ENCODE measurements at regions not wholly inside any gene's neighbourhood (a gene's known extent, or its start where the extent isn't known, plus 50 kb on each side); places are given as distances from the start of the nearest gene placed in this dataset.
"Not testable (repeated sequence)": the region's sequence is repeated elsewhere in the genome, so short reads cannot be mapped to it uniquely, and the experiment has no call there.

DNA sequence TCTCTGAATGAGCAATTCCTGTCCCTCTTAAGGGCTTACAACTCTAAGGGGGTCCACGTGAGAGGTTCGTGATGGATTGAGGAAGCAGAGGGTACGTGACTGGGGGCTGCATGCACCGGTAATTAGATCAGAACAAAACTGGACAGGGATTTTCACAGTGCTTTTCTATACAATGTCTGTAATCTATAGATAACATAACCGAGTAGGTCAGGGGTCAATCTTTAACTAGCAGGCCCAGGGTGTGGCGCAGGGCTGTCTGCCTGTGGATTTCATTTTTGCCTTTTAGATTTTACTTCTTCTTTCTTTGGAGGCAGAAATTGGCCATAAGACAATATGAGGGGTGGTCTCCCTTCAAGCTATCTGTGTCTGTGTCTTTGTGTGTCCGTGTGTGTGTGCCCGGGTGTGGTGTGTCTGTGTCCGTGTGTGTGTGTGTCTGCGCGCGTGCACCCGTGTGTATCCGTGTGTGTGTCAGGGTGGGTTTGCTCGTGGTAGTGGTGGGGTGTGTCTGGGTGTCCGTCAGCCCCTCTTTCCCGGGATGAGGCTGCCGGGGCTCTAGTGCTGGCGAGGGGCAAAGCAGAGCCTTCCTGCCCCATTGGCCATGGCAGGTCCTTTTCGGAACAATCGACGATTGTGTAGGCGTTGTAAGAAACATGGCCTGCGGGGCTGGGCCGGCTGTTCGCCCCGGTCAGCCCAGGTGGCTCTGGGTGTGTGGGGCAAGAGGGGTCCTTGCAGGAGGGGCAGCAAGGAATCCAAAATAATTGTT lies 1382.0 kb upstream of the DEFB115 start:
- H3K4me1 ChIP-seq (ENCODE audit: control insufficient read depth, insufficient read depth, low read depth, low read length); H3K4me3 ChIP-seq (ENCODE audit: insufficient read depth in 1 of 2, low read depth in 1 of 2, low read length in 2 of 2); H2AK5ac ChIP-seq (ENCODE audit: low read length, severe bottlenecking); DNase-seq; H2BK12ac ChIP-seq (ENCODE audit: low read length in 2 of 2); H2BK15ac ChIP-seq (ENCODE audit: low read depth, poor library complexity, severe bottlenecking); H3K79me1 ChIP-seq (replicated peaks; ENCODE audit: low read length, poor library complexity, severe bottlenecking); H2BK5ac ChIP-seq (ENCODE audit: low read depth, low read length, poor library complexity, severe bottlenecking); H3K9ac ChIP-seq (ENCODE audit: low read length); H3K4me2 ChIP-seq (ENCODE audit: low read length, poor library complexity, severe bottlenecking); H4K8ac ChIP-seq (ENCODE audit: low read length); H3K18ac ChIP-seq (ENCODE audit: low read depth in 1 of 2, low read length in 2 of 2); H2BK120ac ChIP-seq (ENCODE audit: low read depth, low read length); H3K27ac ChIP-seq (ENCODE audit: low read length, poor library complexity, severe bottlenecking); H3K23ac ChIP-seq (ENCODE audit: low read length in 2 of 2); H3K4ac ChIP-seq (ENCODE audit: low read depth in 1 of 2, low read length in 2 of 2); H4K91ac ChIP-seq (ENCODE audit: low read length); H3K14ac ChIP-seq (ENCODE audit: low read length in 2 of 2); H2AFZ ChIP-seq (ENCODE audit: low read depth, low read length); H3K27me3 ChIP-seq (ENCODE audit: control insufficient read depth in 1 of 2, insufficient read depth in 1 of 2, low read length in 2 of 2); H3K36me3 ChIP-seq (ENCODE audit: control insufficient read depth in 1 of 2, insufficient read depth in 2 of 2, low read depth in 1 of 2, low read length in 2 of 2): not testable (repeated sequence)
- H3K9me3 ChIP-seq (ENCODE audit: control insufficient read depth, low read length) = peaks cover 18% of the 10 kb centered on the region
- WGBS = 84% methylated on average over 26 of the region's 27 CpGs

DNA sequence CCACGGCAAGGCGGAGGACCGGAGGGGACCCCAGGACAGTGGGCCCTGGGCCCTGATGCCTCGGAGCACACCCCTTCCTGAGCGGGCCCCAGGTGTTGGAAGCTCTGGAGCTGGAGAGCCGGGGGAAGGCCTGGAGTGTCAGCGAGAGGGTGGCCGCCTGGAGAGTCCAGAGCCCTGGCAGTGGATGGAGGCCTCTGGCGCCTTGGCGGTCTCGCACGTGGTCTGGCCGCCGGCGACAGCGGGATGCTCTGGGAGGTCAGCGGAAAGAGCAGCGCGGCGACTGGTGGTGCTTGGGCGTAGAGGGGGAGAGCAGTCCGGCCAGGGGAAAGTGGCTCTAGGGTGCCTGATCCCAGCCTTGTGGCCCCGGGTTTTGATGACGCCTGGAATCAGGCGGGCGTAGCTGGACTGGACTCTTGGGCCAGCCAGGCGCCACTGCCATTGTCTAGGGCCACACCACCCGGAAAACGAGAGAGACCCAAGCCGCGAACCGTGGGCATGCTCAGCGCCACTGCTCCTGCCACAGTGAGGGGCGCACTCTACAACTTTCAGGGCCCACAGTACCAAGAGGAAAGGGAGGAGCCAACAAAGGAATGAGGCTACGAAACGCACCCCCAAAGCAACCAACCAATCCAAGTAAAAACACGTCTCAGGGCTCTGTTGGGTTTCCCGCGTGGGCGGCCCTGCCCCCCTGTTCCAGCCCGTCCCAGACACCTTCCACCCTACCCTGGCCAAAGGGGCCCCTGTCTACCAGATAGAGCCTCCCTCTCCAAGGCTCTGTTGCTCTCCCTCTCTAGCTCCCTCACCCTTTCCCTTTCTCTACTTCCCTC lies 1381.2 kb upstream of the DEFB115 start:
- not testable (repeated sequence) for H3K36me3 ChIP-seq (ENCODE audit: control insufficient read depth in 1 of 2, insufficient read depth in 2 of 2, low read depth in 1 of 2, low read length in 2 of 2); H3K4ac ChIP-seq (ENCODE audit: low read depth in 1 of 2, low read length in 2 of 2); H3K9ac ChIP-seq (ENCODE audit: low read length); H2BK12ac ChIP-seq (ENCODE audit: low read length in 2 of 2); H3K27ac ChIP-seq (ENCODE audit: low read length, poor library complexity, severe bottlenecking); H4K8ac ChIP-seq (ENCODE audit: low read length); H3K79me1 ChIP-seq (replicated peaks; ENCODE audit: low read length, poor library complexity, severe bottlenecking); H3K14ac ChIP-seq (ENCODE audit: low read length in 2 of 2); H2BK5ac ChIP-seq (ENCODE audit: low read depth, low read length, poor library complexity, severe bottlenecking); H3K4me2 ChIP-seq (ENCODE audit: low read length, poor library complexity, severe bottlenecking); H2BK15ac ChIP-seq (ENCODE audit: low read depth, poor library complexity, severe bottlenecking); H3K18ac ChIP-seq (ENCODE audit: low read depth in 1 of 2, low read length in 2 of 2); H2AK5ac ChIP-seq (ENCODE audit: low read length, severe bottlenecking); DNase-seq; H3K4me3 ChIP-seq (ENCODE audit: insufficient read depth in 1 of 2, low read depth in 1 of 2, low read length in 2 of 2); H3K27me3 ChIP-seq (ENCODE audit: control insufficient read depth in 1 of 2, insufficient read depth in 1 of 2, low read length in 2 of 2); H2BK120ac ChIP-seq (ENCODE audit: low read depth, low read length); H3K4me1 ChIP-seq (ENCODE audit: control insufficient read depth, insufficient read depth, low read depth, low read length); H2AFZ ChIP-seq (ENCODE audit: low read depth, low read length); H3K23ac ChIP-seq (ENCODE audit: low read length in 2 of 2)
- WGBS = 88% methylated on average over 41 of the region's 41 CpGs
- Histone ChIP-seq H3K9me3 (ENCODE audit: control insufficient read depth, low read length) (peaks cover 18% of the 10 kb centered on the region), H4K91ac (ENCODE audit: low read length) (peak overlapping the region; percentile 31)

DNA sequence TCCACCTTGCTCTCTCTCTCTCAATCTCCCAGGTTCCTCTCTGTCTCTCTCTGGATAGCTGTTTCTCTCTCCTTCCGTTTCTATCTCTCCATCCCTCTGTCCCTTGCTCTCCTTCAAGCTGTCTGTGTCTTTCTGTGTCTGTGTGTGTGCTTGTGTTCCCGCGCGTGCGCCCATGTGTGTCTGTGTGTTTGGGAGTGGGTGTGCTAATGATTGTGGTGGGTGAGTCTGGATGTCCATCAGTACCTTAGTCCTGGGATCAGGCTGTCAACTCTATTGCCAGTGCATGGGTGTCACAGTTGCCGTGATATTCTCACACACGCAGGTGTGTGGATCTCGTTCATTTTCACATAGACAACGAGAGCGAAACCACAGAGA lies 1380.6 kb upstream of the DEFB115 start:
- H3K23ac ChIP-seq (ENCODE audit: low read length in 2 of 2) = no peak overlapping the region
- no peak overlapping the region for H4K91ac ChIP-seq (ENCODE audit: low read length)
- WGBS = 90% methylated on average over 9 of the region's 10 CpGs
- H3K36me3 ChIP-seq (ENCODE audit: control insufficient read depth in 1 of 2, insufficient read depth in 2 of 2, low read depth in 1 of 2, low read length in 2 of 2) = peaks cover 0 to 3% of the 10 kb centered on the region in 2 experiments
- no peak overlapping the region for H2BK15ac ChIP-seq (ENCODE audit: low read depth, poor library complexity, severe bottlenecking)
- H3K4me3 ChIP-seq (ENCODE audit: insufficient read depth in 1 of 2, low read depth in 1 of 2, low read length in 2 of 2) = no peak overlapping the region
- no peak overlapping the region for H3K9ac ChIP-seq (ENCODE audit: low read length)
- no peak overlapping the region for H3K4ac ChIP-seq (ENCODE audit: low read depth in 1 of 2, low read length in 2 of 2)
- H3K79me1 ChIP-seq (replicated peaks; ENCODE audit: low read length, poor library complexity, severe bottlenecking) = no peaks in the 10 kb centered on the region
- no peak overlapping the region for H2AFZ ChIP-seq (ENCODE audit: low read depth, low read length)
- H3K4me2 ChIP-seq (ENCODE audit: low read length, poor library complexity, severe bottlenecking) = no peak overlapping the region
- H3K9me3 ChIP-seq (ENCODE audit: control insufficient read depth, low read length) = peaks cover 16% of the 10 kb centered on the region
- H2AK5ac ChIP-seq (ENCODE audit: low read length, severe bottlenecking) = no peak overlapping the region
- no peak overlapping the region for H4K8ac ChIP-seq (ENCODE audit: low read length)
- no peak overlapping the region for H2BK12ac ChIP-seq (ENCODE audit: low read length in 2 of 2)
- H3K4me1 ChIP-seq (ENCODE audit: control insufficient read depth, insufficient read depth, low read depth, low read length) = no peaks in the 10 kb centered on the region
- no peak for DNase-seq
- H3K18ac ChIP-seq (ENCODE audit: low read depth in 1 of 2, low read length in 2 of 2) = no peak overlapping the region
- H2BK120ac ChIP-seq (ENCODE audit: low read depth, low read length) = no peak overlapping the region
- H3K14ac ChIP-seq (ENCODE audit: low read length in 2 of 2) = no peak overlapping the region
- no peak overlapping the region for H3K27ac ChIP-seq (ENCODE audit: low read length, poor library complexity, severe bottlenecking)
- H2BK5ac ChIP-seq (ENCODE audit: low read depth, low read length, poor library complexity, severe bottlenecking) = no peak overlapping the region
- no peaks in the 10 kb centered on the region for H3K27me3 ChIP-seq (ENCODE audit: control insufficient read depth in 1 of 2, insufficient read depth in 1 of 2, low read length in 2 of 2)
